Type B pancreatic cell (in vitro differentiated cells): ENCODE measurements at regions not wholly inside any gene's neighbourhood (a gene's known extent, or its start where the extent isn't known, plus 50 kb on each side); places are given as distances from the start of the nearest gene placed in this dataset.

Source experiments
- DNase-seq: peaks from one replicate; pipeline ENCODE4 v3.0.0; 2021; ENCODE audit warnings: mixed read lengths; ENCODE audit not compliant: unreplicated experiment; ENCODE audit errors: extremely low spot score
- H3K27ac Mint-ChIP-seq: 2 replicates; pipeline ENCODE4 v1.8.0; 2021; ENCODE audit warnings: mild to moderate bottlenecking, mixed read lengths
- H3K27me3 Mint-ChIP-seq: 2 replicates; pipeline ENCODE4 v1.8.0; 2021; ENCODE audit warnings: mixed read lengths
- H3K36me3 Mint-ChIP-seq: 2 replicates; pipeline ENCODE4 v1.8.0; 2021; ENCODE audit warnings: mixed read lengths
- H3K4me1 Mint-ChIP-seq: one replicate; pipeline ENCODE4 v1.8.0; 2021; ENCODE audit warnings: mixed read lengths; ENCODE audit not compliant: unreplicated experiment
- H3K4me3 Mint-ChIP-seq: 2 replicates; pipeline ENCODE4 v1.8.0; 2021; ENCODE audit warnings: mild to moderate bottlenecking, mixed read lengths
- H3K9me3 Mint-ChIP-seq: 2 replicates; pipeline ENCODE4 v1.8.0; 2021; ENCODE audit warnings: mixed read lengths
- CTCF ChIP-seq: fragments of 200-600 bp; sonication (generic); conservative IDR thresholded peaks from 2 replicates; pipeline ENCODE4 v1.5.0; 2021; ENCODE audit warnings: antibody characterized with exemption, mild to moderate bottlenecking

GRCh38 chr2:185891403-185891802, 152.8 kb downstream of the FSIP2 start:
- H3K4me1 Mint-ChIP-seq = no peaks in the 10 kb centered on the region
- TF ChIP-seq CTCF = no peak
- no peak for DNase-seq
- no peaks in the 10 kb centered on the region for H3K27me3 Mint-ChIP-seq
- no peak overlapping the region for H3K4me3 Mint-ChIP-seq
- H3K9me3 Mint-ChIP-seq = no peaks in the 10 kb centered on the region
- H3K36me3 Mint-ChIP-seq = no peaks in the 10 kb centered on the region
- H3K27ac Mint-ChIP-seq = no peak overlapping the region

- DNase-seq = no peak
- H3K4me3 Mint-ChIP-seq = no peak overlapping the region
- no peaks in the 10 kb centered on the region for H3K4me1 Mint-ChIP-seq
- no peak overlapping the region for H3K27ac Mint-ChIP-seq
- TF ChIP-seq CTCF = no peak
- no peaks in the 10 kb centered on the region for H3K9me3 Mint-ChIP-seq
- no peaks in the 10 kb centered on the region for H3K27me3 Mint-ChIP-seq
- H3K36me3 Mint-ChIP-seq = no peaks in the 10 kb centered on the region
Observed at GRCh38 chr2:185891804-185892411, 153.3 kb downstream of the FSIP2 start.

GRCh38 chr2:185892484-185892883, 153.9 kb downstream of the FSIP2 start:
- Mint-ChIP-seq H3K4me3 (no peak overlapping the region), H3K9me3 (no peaks in the 10 kb centered on the region), H3K36me3 (no peaks in the 10 kb centered on the region), H3K4me1 (no peaks in the 10 kb centered on the region), H3K27me3 (no peaks in the 10 kb centered on the region), H3K27ac (no peak overlapping the region)
- DNase-seq = no peak
- no peak for TF ChIP-seq CTCF

- Mint-ChIP-seq H3K4me3 (no peak overlapping the region), H3K27me3 (no peaks in the 10 kb centered on the region), H3K9me3 (no peaks in the 10 kb centered on the region), H3K36me3 (no peaks in the 10 kb centered on the region), H3K27ac (no peak overlapping the region), H3K4me1 (no peaks in the 10 kb centered on the region)
- TF ChIP-seq CTCF = no peak
- no peak for DNase-seq
Observed at GRCh38 chr2:185894223-185894622, 155.6 kb downstream of the FSIP2 start.

GRCh38 chr2:185895828-185896693, 157.5 kb downstream of the FSIP2 start:
- Mint-ChIP-seq H3K27ac (no peak overlapping the region), H3K27me3 (no peaks in the 10 kb centered on the region), H3K4me3 (no peak overlapping the region), H3K36me3 (no peaks in the 10 kb centered on the region), H3K4me1 (no peaks in the 10 kb centered on the region), H3K9me3 (no peaks in the 10 kb centered on the region)
- no peak for TF ChIP-seq CTCF
- no peak for DNase-seq
